GM12865 (cell line): ENCODE measurements at regions not wholly inside any gene's neighbourhood (a gene's known extent, or its start where the extent isn't known, plus 50 kb on each side); places are given as distances from the start of the nearest gene placed in this dataset.
"Not testable (repeated sequence)": the region's sequence is repeated elsewhere in the genome, so short reads cannot be mapped to it uniquely, and the experiment has no call there.

Experiments
- DNase-seq: peaks from one replicate; pipeline ENCODE4 v3.0.0; 2010; ENCODE audit warnings: low read depth
- H3K4me3 ChIP-seq: 2 replicates; pipeline ENCODE4 v1.5.1; 2011; ENCODE audit warnings: mild to moderate bottlenecking, low read depth, low read length, control low read depth
- CTCF ChIP-seq: IDR thresholded peaks from 2 replicates; pipeline ENCODE4 v1.5.1; 2011; ENCODE audit warnings: low read length, control low read depth, low read depth, inconsistent platforms; ENCODE audit not compliant: insufficient read depth; ENCODE audit errors: missing control alignments

DNA sequence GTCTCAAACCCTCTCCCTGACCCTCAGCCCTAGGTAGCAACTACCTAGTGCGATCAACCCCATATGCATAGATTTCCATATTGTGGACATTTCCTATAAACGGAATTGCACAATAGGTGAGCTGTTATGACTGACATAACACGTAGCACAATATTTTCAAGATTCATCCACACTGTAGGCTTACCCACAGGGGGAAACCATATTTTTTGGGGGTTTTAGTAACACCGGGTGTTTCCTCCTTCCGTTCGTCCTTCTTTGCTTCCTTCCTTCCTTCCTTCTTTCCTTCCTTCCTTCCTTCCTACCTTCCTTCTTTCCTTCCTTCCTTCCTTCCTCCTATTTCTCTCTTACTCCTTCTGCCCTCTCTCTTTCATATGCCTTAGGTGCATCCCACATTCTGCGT lies 524.2 kb downstream of the CWH43 start:
- not testable (repeated sequence) for H3K4me3 ChIP-seq
- DNase-seq = peak; percentile 13

GRCh38 chr4:49511353-49511752 lies 525.3 kb downstream of the CWH43 start:
- not testable (repeated sequence) for H3K4me3 ChIP-seq
- peak; percentile 7 for DNase-seq

DNA sequence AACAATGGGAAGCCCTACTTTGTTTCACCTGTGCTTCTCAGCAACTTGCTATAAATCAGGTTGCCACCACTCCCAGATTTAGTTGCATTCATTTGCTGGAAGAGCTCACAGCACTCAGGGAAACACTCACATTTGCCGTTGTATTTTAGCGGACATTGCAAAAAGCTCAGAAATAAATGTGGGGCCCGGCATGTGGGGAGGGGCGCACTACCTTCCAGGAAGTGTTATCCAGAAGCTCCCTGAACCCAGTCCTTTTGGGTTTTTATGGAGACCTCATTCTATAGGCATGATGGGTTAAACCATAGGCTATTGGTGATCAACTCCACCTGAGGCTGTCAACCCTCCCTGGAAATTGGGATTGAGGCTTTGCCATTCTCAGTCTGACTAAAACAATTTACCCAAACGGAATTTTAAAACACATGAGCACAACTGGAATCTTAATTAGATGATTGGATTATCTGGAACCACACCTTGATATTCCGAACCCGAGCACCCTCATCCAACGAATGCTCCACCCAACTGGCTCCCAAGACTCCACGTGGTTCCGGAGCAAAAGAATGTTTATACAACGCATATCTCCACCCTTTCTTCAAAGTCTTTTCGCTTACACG lies 525.9 kb downstream of the CWH43 start:
- DNase-seq = peak; percentile 19
- H3K4me3 ChIP-seq = not testable (repeated sequence)

GRCh38 chr4:49512641-49513545 lies 526.8 kb downstream of the CWH43 start:
- peak; percentile 14 for DNase-seq

DNA sequence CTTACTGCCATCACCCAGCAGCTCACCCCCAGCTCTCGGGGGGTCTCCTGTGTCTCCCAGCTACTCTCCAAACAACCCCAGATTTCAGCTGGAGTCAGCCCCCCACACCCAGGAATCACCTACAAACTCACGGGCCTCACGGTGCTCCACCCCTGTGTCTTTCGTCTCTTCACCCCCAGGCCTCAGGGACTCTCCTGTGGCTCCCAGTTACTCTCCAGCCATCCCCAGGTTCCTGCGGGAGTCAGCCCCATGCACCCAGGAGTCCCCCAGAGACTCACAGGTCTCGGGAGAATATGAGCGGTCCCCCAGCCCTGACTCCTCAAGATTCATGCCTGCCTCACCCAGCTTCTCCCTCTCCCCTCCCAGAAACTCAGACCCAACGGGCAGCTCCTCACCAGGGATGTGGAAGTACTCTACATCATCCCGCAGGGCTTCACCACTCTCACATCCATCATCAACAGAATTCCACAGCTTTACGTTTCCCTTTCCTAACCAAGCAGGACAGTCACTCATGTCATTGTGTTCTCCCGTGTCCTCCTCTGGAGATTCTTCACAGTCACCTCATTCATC lies 527.6 kb downstream of the CWH43 start:
- DNase-seq = peak; percentile 12
- not testable (repeated sequence) for H3K4me3 ChIP-seq

More at GRCh38 chr4:49512641-49513545, 526.8 kb downstream of the CWH43 start:
- not testable (repeated sequence) for H3K4me3 ChIP-seq

- peak; percentile 23 for DNase-seq
Measured at GRCh38 chr4:49514171-49514699, 528.2 kb downstream of the CWH43 start.

GRCh38 chr4:49514841-49515240 lies 528.8 kb downstream of the CWH43 start:
- DNase-seq = peak; percentile 2
- H3K4me3 ChIP-seq = not testable (repeated sequence)

More at GRCh38 chr4:49514171-49514699, 528.2 kb downstream of the CWH43 start:
- H3K4me3 ChIP-seq = not testable (repeated sequence)

DNA sequence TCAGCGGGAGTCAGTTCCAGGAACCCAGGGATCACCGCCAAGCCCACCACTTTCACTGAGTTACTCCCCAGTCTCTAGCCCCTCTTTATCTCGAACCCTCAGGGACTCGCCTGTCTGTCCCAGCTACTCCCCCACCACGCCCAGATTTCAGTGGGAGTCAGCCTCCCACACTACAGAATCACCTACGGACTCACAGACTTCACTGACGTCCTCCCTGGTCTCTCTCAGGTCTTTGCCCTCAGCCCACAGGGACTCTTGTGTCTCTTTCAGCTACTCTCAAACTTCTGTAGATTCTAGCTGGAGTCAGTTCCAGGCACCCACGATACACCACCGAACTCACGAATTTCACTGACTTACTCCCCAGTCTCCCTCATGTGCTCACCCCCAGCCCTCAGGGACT lies 529.2 kb downstream of the CWH43 start:
- peak; percentile 2 for DNase-seq
- H3K4me3 ChIP-seq = not testable (repeated sequence)

GRCh38 chr4:49516096-49516495 lies 530.0 kb downstream of the CWH43 start:
- H3K4me3 ChIP-seq, DNase-seq: not testable (repeated sequence)

DNA sequence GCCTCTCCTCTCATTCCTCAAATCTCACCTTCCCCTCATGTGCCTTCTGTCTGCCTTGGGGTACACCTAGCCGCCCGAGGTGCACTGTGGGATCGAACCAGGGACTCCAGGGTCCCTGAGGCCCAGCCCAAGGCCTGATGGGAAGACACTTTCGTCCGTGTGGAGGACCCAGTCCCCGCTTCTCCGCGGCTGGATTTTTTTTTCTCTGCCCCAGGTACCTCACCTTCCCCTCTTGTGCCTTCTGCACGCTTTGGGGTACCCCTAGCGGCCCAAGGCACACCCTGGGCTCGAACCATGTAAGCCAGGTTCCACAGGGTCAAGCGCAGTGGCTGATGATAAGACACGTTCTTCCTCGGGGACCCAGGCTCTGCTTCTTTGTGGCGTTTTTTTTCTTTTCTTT lies 530.7 kb downstream of the CWH43 start:
- no peak for DNase-seq
- no peak for TF ChIP-seq CTCF
- H3K4me3 ChIP-seq = no peak overlapping the region

DNA sequence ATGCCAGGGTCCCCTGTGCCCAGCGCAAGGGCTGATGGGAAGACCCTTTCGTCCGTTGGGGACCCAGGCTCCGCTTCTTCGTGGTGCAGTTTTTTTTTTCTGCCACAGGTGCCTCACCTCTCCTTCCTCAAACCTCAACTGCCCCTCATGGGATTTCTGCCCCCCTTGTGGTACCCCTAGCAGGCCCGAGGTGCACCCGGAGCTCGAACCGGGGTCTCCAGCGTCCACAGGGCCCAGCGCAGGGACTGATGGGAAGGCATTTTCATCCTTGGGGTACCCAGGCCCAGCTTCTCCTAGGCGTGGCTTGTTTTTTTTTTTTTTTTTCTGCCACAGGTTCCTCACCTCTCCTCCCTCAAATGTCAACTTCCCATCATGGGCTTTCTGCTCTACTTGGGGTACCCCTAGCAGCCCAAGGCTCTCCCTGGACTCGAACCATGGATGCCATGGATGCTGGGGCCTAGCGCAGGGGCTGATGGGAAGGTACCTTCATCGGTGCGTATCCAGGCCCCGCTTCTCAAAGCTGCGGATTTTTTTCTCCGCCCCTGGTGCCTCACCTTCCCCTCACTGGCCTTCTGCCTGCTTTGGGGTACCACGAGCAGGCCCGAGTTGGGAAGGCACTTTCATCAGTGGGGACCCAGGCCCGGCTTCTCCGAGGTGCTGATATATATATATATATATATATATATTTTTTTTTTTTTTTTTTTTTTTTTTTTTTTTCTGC lies 531.6 kb downstream of the CWH43 start:
- not testable (repeated sequence) for H3K4me3 ChIP-seq, DNase-seq

DNA sequence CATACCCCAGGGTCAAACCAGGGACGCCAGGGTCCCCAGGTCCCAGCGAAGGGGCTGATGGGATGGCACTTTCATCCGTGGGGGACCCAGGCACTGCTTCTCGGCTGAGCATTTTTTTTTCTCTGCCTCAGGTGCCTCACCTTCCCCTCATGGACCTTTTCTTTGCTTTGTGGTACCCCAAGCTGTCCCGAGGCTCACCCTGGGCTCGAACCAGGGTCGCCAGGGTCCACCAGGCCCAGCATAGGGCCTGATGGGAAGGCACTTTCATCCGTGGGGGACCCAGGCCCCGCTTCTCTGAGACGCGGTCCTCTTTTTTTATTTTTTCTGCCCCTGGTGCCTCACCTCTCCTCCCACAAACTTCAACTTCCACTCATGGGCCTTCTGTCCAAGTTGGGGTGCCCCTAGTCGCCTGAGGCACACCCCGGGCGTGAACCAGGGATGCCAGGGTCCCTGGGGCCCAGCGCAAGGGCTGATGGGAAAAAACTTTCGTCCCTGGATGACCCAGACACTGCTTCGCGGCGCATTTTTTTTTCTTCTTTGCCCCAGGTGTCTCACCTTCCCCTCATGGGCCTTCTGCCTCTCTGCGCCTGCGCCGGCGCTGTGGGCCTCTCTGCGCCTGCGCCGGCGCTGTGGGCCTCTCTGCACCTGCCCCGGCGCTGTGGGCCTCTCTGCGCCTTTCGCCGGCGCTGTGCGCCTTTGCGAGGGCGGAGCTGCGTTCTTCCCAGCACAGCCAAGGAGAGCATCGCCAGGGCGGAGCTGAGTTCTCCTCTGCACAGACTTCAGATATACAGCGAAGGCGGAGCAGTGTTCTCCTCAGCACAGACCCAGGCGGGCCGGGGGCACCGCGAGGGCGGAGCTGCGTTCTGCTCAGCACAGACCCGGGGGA lies 533.3 kb downstream of the CWH43 start:
- DNase-seq, H3K4me3 ChIP-seq: not testable (repeated sequence)

DNA sequence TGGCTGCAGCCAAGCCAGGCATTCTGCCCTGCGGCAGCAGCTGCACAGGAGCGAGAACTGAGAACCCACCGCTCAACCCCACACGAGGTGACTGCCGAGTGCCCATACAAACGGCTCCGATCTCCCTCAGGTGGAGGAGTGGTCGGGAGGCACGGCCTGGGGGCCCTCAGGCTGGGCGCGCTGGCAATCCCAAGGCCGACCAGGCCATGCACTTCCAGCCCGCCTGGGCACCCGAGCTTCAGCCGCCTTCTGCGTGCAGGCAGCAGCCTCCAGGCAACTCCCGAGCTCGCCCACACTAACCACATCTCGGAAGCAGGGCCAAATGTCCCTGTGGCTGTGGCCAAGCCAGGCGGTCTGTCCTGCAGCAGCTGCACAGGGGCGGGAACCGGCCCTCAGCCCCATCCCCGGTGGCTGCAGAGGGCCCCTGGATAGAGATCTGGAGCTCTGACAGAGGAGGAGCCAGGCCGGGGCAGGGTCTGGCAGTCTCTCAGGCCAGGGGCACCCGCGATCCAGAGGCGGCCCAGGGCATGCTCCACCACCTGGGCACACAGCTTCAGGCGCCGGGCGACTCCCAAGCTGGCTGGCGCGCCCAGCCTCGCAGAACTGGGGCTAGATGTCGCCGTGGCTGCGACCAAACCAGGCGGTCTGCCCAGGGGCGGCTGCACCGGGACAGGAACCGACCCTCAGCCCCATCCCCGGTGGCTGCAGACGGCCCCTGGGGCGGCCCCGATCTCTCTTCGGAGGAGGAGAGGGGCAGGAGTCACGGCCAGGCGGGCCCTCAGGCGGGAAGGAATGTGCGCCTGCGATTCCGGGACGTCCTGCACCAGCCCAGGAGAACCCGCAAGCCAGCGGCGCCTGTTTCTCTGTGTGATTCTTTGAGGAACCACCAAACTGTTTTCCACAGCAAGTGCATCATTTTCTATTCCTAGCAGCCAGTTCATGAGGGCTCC lies 538.0 kb downstream of the CWH43 start:
- not testable (repeated sequence) for DNase-seq, H3K4me3 ChIP-seq

GRCh38 chr4:49558916-49559676 lies 573.0 kb downstream of the CWH43 start:
- not testable (repeated sequence) for DNase-seq, H3K4me3 ChIP-seq
